Endometrial microvascular endothelial cells (primary cell): ENCODE measurements at regions not wholly inside any gene's neighbourhood (a gene's known extent, or its start where the extent isn't known, plus 50 kb on each side); places are given as distances from the start of the nearest gene placed in this dataset.

Experiments used
- in situ Hi-C: cut with HindIII; loops from 2 replicates; pipeline ENCODE4 v1.10.0; 2017; ENCODE audit warnings: low sequenced_read_pairs, low pct_unique_long_range_greater_than_20kb; ENCODE audit errors: inconsistent ontology term

- in situ Hi-C loops, result no loop called here
Measured at GRCh38 chr16:65176603-65177002, 54.7 kb upstream of the CDH11 start.

- in situ Hi-C loops, result no loop called here
Measured at GRCh38 chr16:65172356-65172755, 50.5 kb upstream of the CDH11 start.
